HepG2 (cell line): ENCODE measurements at regions not wholly inside any gene's neighbourhood (a gene's known extent, or its start where the extent isn't known, plus 50 kb on each side); places are given as distances from the start of the nearest gene placed in this dataset.

Experiments
- ATAC-seq: fragments of 200-7000 bp; cut with Tn5 transposase; 3 replicates; pipeline ENCODE4 v1.9.1; 2020; ENCODE audit warnings: mild to moderate bottlenecking, moderate library complexity
- BruUV-seq: library from RNA; stranded (reverse); fragments of 400-500 nt; replicated peaks from 2 replicates; lab custom pipeline; 2021; lab: Mats Ljungman, UMichigan
- CTCF ChIA-PET: fragments of 300-600 bp; formaldehyde crosslinking; extraction: SDS; loops from one replicate; lab custom pipeline; 2021; ENCODE audit warnings: low total read pairs, inconsistent platforms, low intra/inter-chr PET ratio; lab: Yijun Ruan, JAX
- POLR2A ChIA-PET: fragments of 350-600 bp; sonication (Branson Sonifier 250); formaldehyde crosslinking; loops from one replicate; lab custom pipeline; 2020; ENCODE audit warnings: antibody characterized with exemption, inconsistent platforms; lab: Yijun Ruan, JAX
- DNase-seq: peaks from one replicate; pipeline ENCODE4 v3.0.0-alpha.2; 2015; ENCODE audit warnings: low spot score
- FAIRE-seq: peaks from 3 replicates; lab custom pipeline; 2011; peaks lifted over from hg19 to GRCh38; lab: Jason Lieb, UNC
- H2AFZ ChIP-seq: one replicate; pipeline ENCODE4 v1.6.1; 2011; ENCODE audit warnings: low read length, inconsistent platforms
- H3K27ac ChIP-seq: fragments of 300-600 bp; 3 replicates; pipeline ENCODE4 v1.8.0; 2011; ENCODE audit warnings: mixed run types, mild to moderate bottlenecking, mixed read lengths, low read length, inconsistent platforms; ENCODE audit not compliant: insufficient read depth; ENCODE audit errors: extremely low read length
- H3K27me3 ChIP-seq, 2 experiments: fragments of 200-600 bp in 1 of 2; 2 replicates in 1 of 2; 3 replicates in 1 of 2; pipeline versions ENCODE4 v1.6.0 to v1.8.0; 2011; ENCODE audit warnings: low read length in 2 of 2, mild to moderate bottlenecking in 2 of 2, moderate library complexity in 2 of 2, inconsistent platforms in 1 of 2; ENCODE audit not compliant: insufficient read depth in 2 of 2, control insufficient read depth in 1 of 2
- H3K36me3 ChIP-seq, 2 experiments: fragments of 200-600 bp in 1 of 2; replicated peaks in 1 of 2; 2 replicates in 1 of 2; 3 replicates in 1 of 2; pipeline versions ENCODE4 v1.5.1 to v1.8.0; 2011; ENCODE audit warnings: low read length in 2 of 2, inconsistent platforms in 1 of 2; ENCODE audit not compliant: insufficient read depth in 2 of 2, control insufficient read depth in 1 of 2
- H3K4me1 ChIP-seq: 2 replicates; pipeline ENCODE4 v1.5.1; 2012; ENCODE audit warnings: low read length, inconsistent platforms; ENCODE audit not compliant: insufficient read depth
- H3K4me2 ChIP-seq: 2 replicates; pipeline ENCODE4 v1.6.0; 2011; ENCODE audit warnings: low read depth, low read length, inconsistent platforms
- H3K4me3 ChIP-seq, 3 experiments: fragments of 200-600 bp in 1 of 3; sonication (generic), shearing (Covaris generic) in 1 of 3; replicated peaks in 1 of 3; 2 replicates each; pipeline ENCODE4 v1.5.1; 2011 to 2016; ENCODE audit warnings: low read length in 3 of 3, inconsistent platforms in 2 of 3, low read depth in 2 of 3, mild to moderate bottlenecking in 2 of 3, control low read depth in 1 of 3, mixed read lengths in 1 of 3; ENCODE audit not compliant: insufficient read depth in 1 of 3
- H3K79me2 ChIP-seq: one replicate; pipeline ENCODE4 v1.6.1; 2011; ENCODE audit warnings: low read length, inconsistent platforms; ENCODE audit not compliant: insufficient read depth
- H3K9ac ChIP-seq: 2 replicates; pipeline ENCODE4 v1.6.0; 2011; ENCODE audit warnings: mild to moderate bottlenecking, low read depth, low read length, inconsistent platforms; ENCODE audit not compliant: insufficient read depth
- H3K9me3 ChIP-seq: 2 replicates; pipeline ENCODE4 v1.5.1; 2012; ENCODE audit warnings: mild to moderate bottlenecking, low read length
- H4K20me1 ChIP-seq: 2 replicates; pipeline ENCODE4 v1.6.0; 2011; ENCODE audit warnings: inconsistent platforms, mild to moderate bottlenecking, low read length, moderate library complexity; ENCODE audit not compliant: insufficient read depth
- CBX5 ChIP-seq: sonication (generic); formaldehyde crosslinking; IDR thresholded peaks from 2 replicates; pipeline ENCODE4 v1.4.0; 2020; ENCODE audit warnings: missing genetic modification reagents, borderline replicate concordance
- DNMT3B ChIP-seq: conservative IDR thresholded peaks from 2 replicates; pipeline ENCODE4 v1.6.1; 2016; ENCODE audit warnings: missing biosample characterization, control low read depth
- FLYWCH1 ChIP-seq: sonication (generic); formaldehyde crosslinking; IDR thresholded peaks from 2 replicates; pipeline ENCODE4 v1.8.1; 2023; ENCODE audit warnings: mild to moderate bottlenecking, missing genetic modification reagents
- GRHL1 ChIP-seq: sonication (generic); formaldehyde crosslinking; conservative IDR thresholded peaks from 2 replicates; pipeline ENCODE4 v1.8.0; 2022; ENCODE audit warnings: missing genetic modification reagents
- HBP1 ChIP-seq: IDR thresholded peaks from 2 replicates; pipeline ENCODE4 v1.6.1; 2016; ENCODE audit warnings: low read depth, control low read depth
- HNF4G ChIP-seq, 2 experiments: sonication (generic) in 1 of 2; formaldehyde crosslinking in 1 of 2; IDR thresholded peaks; 2 replicates each; pipeline versions ENCODE4 v1.4.0 to v1.6.1; 2011 to 2020; ENCODE audit warnings: borderline replicate concordance in 2 of 2, low read depth in 2 of 2, mild to moderate bottlenecking in 2 of 2, low read length in 1 of 2, missing genetic modification reagents in 1 of 2, moderate library complexity in 1 of 2
- RARA ChIP-seq: IDR thresholded peaks from 2 replicates; pipeline ENCODE4 v1.6.1; 2016; ENCODE audit warnings: missing genetic modification reagents, missing compliant biosample characterization
- SNAI1 ChIP-seq: sonication (generic); formaldehyde crosslinking; IDR thresholded peaks from 2 replicates; pipeline ENCODE4 v1.5.0; 2020; ENCODE audit warnings: mild to moderate bottlenecking, missing genetic modification reagents, borderline replicate concordance
- TIGD3 ChIP-seq: sonication (generic); formaldehyde crosslinking; IDR thresholded peaks from 2 replicates; pipeline ENCODE4 v1.5.1; 2020; ENCODE audit warnings: mild to moderate bottlenecking, missing genetic modification reagents, borderline replicate concordance
- ZNF136 ChIP-seq: sonication (generic); formaldehyde crosslinking; IDR thresholded peaks from 2 replicates; pipeline ENCODE4 v1.8.1; 2022; ENCODE audit warnings: low read depth, mild to moderate bottlenecking, moderate library complexity, missing genetic modification reagents
- ZNF230 ChIP-seq: sonication (generic); formaldehyde crosslinking; IDR thresholded peaks from 2 replicates; pipeline ENCODE4 v1.4.0; 2020; ENCODE audit warnings: mild to moderate bottlenecking, missing genetic modification reagents
- ZNF280D ChIP-seq: sonication (generic); formaldehyde crosslinking; IDR thresholded peaks from 2 replicates; pipeline ENCODE4 v1.5.1; 2020; ENCODE audit warnings: mild to moderate bottlenecking, missing genetic modification reagents
- ZNF326 ChIP-seq: sonication (generic); formaldehyde crosslinking; IDR thresholded peaks from 2 replicates; pipeline ENCODE4 v1.4.0; 2020; ENCODE audit warnings: missing genetic modification reagents, borderline replicate concordance
- ZNF367 ChIP-seq: sonication (generic); formaldehyde crosslinking; IDR thresholded peaks from 2 replicates; pipeline ENCODE4 v1.4.0; 2020; ENCODE audit warnings: missing genetic modification reagents, borderline replicate concordance
- ZNF567 ChIP-seq: sonication (generic); formaldehyde crosslinking; IDR thresholded peaks from 2 replicates; pipeline ENCODE4 v1.8.1; 2023; ENCODE audit warnings: mild to moderate bottlenecking, missing genetic modification reagents, borderline replicate concordance
- WGBS: methylation state at CpG from one replicate; pipeline ENCODE4 v1.1.6; 2017; ENCODE audit warnings: low lambda C conversion rate; 5-methylcytosine and 5-hydroxymethylcytosine counted together
- in situ Hi-C: cut with HindIII; loops from 2 replicates; pipeline ENCODE4 v1.10.0; 2017; ENCODE audit warnings: low pct_unique_long_range_greater_than_20kb; ENCODE audit not compliant: extremely low pct_ligation_motif_present
- intact Hi-C: fragments of 100-400 bp; cut with micrococcal nuclease; formaldehyde crosslinking; loops from one replicate; pipeline ENCODE4 v1.10.0; 2022; ENCODE audit not compliant: unreplicated experiment

- H3K79me2 ChIP-seq, result no peaks in the 10 kb centered on the region
- intact Hi-C loops, result no loop called here
- no peak for TF ChIP-seq ZNF567 (CRISPR knock-in tag)
- no peak for TF ChIP-seq DNMT3B (CRISPR knock-in tag)
- TF ChIP-seq TIGD3 (CRISPR knock-in tag), result no peak
- TF ChIP-seq ZNF230 (CRISPR knock-in tag), result no peak
- no peak for TF ChIP-seq RARA (CRISPR knock-in tag)
- no peak for TF ChIP-seq ZNF136 (CRISPR knock-in tag)
- TF ChIP-seq FLYWCH1 (CRISPR knock-in tag), result no peak
- TF ChIP-seq ZNF326 (CRISPR knock-in tag), result no peak
- TF ChIP-seq CBX5 (CRISPR knock-in tag), result no peak
- TF ChIP-seq ZNF280D (CRISPR knock-in tag), result no peak
- TF ChIP-seq HNF4G (IDR thresholded peaks at IDR 0.05; ENCODE audit: borderline replicate concordance, low read depth, low read length), result no peak
- TF ChIP-seq HNF4G (CRISPR knock-in tag; IDR thresholded peaks at IDR 0.05; ENCODE audit: borderline replicate concordance, low read depth), result no peak
- no peak for TF ChIP-seq ZNF367 (CRISPR knock-in tag)
- TF ChIP-seq GRHL1 (CRISPR knock-in tag), result no peak
- TF ChIP-seq HBP1 (CRISPR knock-in tag), result no peak
- TF ChIP-seq SNAI1, result no peak
- TF ChIP-seq, all 625 proteins: peak for 0
- H3K4me3 ChIP-seq, result no peak overlapping the region
- WGBS, result 40% methylated on average over 5 of the region's 5 CpGs
- H3K9ac ChIP-seq, result no peak overlapping the region
- in situ Hi-C loops, result no loop called here
- DNase-seq, result no peak
- H3K4me2 ChIP-seq, result no peak overlapping the region
- no TSS peak for BruUV-seq
- FAIRE-seq, result no peak
- CTCF ChIA-PET, result no interaction called here
- no peaks in the 10 kb centered on the region for H3K9me3 ChIP-seq
- peaks cover 7% of the 10 kb centered on the region for H3K4me1 ChIP-seq
- H3K27me3 ChIP-seq, result no peaks in the 10 kb centered on the region
- no peak for ATAC-seq
- no peak overlapping the region for H2AFZ ChIP-seq
- H3K36me3 ChIP-seq, result no peaks in the 10 kb centered on the region
- no peak overlapping the region for H3K27ac ChIP-seq
- POLR2A ChIA-PET, result no interaction called here
- no peaks in the 10 kb centered on the region for H4K20me1 ChIP-seq
These were observed 985.5 kb downstream of the FSTL5 start for GRCh38 chr4:161178310-161178709.
